A673 (cell line): ENCODE measurements at regions not wholly inside any gene's neighbourhood (a gene's known extent, or its start where the extent isn't known, plus 50 kb on each side); places are given as distances from the start of the nearest gene placed in this dataset.

Experiments
- BruUV-seq: library from RNA; stranded (reverse); fragments of 400-500 nt; replicated peaks from 2 replicates; lab custom pipeline; 2021; lab: Mats Ljungman, UMichigan
- CTCF ChIA-PET: fragments of 300-600 bp; sonication (Branson Sonifier 250); formaldehyde crosslinking; loops from one replicate; lab custom pipeline; 2022; ENCODE audit warnings: antibody characterized with exemption; lab: Charles Lee
- POLR2A ChIA-PET: fragments of 300-600 bp; sonication (Branson Sonifier 250); formaldehyde crosslinking; loops from one replicate; lab custom pipeline; 2022; ENCODE audit warnings: antibody characterized with exemption; ENCODE audit not compliant: low non-redundant PET; lab: Charles Lee
- DNase-seq: peaks from one replicate; pipeline ENCODE4 v3.0.0-alpha.2; 2015; ENCODE audit warnings: low spot score
- H3K27ac ChIP-seq: fragments of 200-600 bp; sonication (generic); 2 replicates; pipeline ENCODE4 v1.5.1; 2016; ENCODE audit warnings: mixed run types, low read depth, mild to moderate bottlenecking, mixed read lengths, antibody characterized with exemption, low read length; ENCODE audit not compliant: poor library complexity, severe bottlenecking
- H3K27me3 ChIP-seq: fragments of 200-600 bp; sonication (generic); replicated peaks from 2 replicates; pipeline ENCODE4 v1.6.1; 2017; ENCODE audit warnings: mixed run types, low read depth, mild to moderate bottlenecking, mixed read lengths, antibody characterized with exemption, low read length; ENCODE audit not compliant: insufficient read depth, poor library complexity
- H3K36me3 ChIP-seq: fragments of 200-600 bp; sonication (generic); 2 replicates; pipeline ENCODE4 v1.6.1; 2016; ENCODE audit warnings: mixed run types, mild to moderate bottlenecking, mixed read lengths, antibody characterized with exemption, low read length; ENCODE audit not compliant: insufficient read depth, poor library complexity, severe bottlenecking
- H3K4me1 ChIP-seq: fragments of 200-600 bp; sonication (generic); 2 replicates; pipeline ENCODE4 v1.6.1; 2017; ENCODE audit warnings: mixed run types, mild to moderate bottlenecking, mixed read lengths, antibody characterized with exemption, low read length; ENCODE audit not compliant: insufficient read depth, poor library complexity, severe bottlenecking
- H3K4me3 ChIP-seq: fragments of 200-600 bp; sonication (generic); 2 replicates; pipeline ENCODE4 v1.5.1; 2016; ENCODE audit warnings: low read depth, mixed run types, mild to moderate bottlenecking, mixed read lengths, low read length; ENCODE audit not compliant: poor library complexity, severe bottlenecking
- H3K9me3 ChIP-seq: fragments of 200-600 bp; sonication (generic); 2 replicates; pipeline ENCODE4 v1.6.1; 2016; ENCODE audit warnings: mixed run types, low read depth, mild to moderate bottlenecking, mixed read lengths, antibody characterized with exemption, low read length; ENCODE audit not compliant: poor library complexity, severe bottlenecking
- EZH2 ChIP-seq: fragments of 200-600 bp; sonication (generic); IDR thresholded peaks from 2 replicates; pipeline ENCODE4 v1.6.1; 2017; ENCODE audit warnings: borderline replicate concordance, low read depth, mild to moderate bottlenecking, mixed read lengths, antibody characterized with exemption, low read length; ENCODE audit not compliant: poor library complexity, severe bottlenecking
- intact Hi-C: fragments of 100-400 bp; cut with micrococcal nuclease; formaldehyde crosslinking; loops from one replicate; pipeline ENCODE4 v1.10.0; 2022; ENCODE audit not compliant: unreplicated experiment
- TF ChIP-seq, protein P1 (sequence below): fragments of 300-800, 200-600 bp; sonication (generic); conservative IDR thresholded peaks from 2 replicates; pipeline ENCODE4 v1.5.1; 2017; ENCODE audit warnings: low read depth, mild to moderate bottlenecking, antibody characterized with exemption, low read length, moderate library complexity, mixed read lengths

- no peak overlapping the region for H3K27ac ChIP-seq
- intact Hi-C loops, result no loop called here
- no peaks in the 10 kb centered on the region for H3K36me3 ChIP-seq
- ChIA-PET CTCF (no interaction called here), POLR2A (no interaction called here)
- H3K27me3 ChIP-seq, result no peaks in the 10 kb centered on the region
- peaks cover 12% of the 10 kb centered on the region for H3K4me1 ChIP-seq
- no peak for TF ChIP-seq EZH2
- TF ChIP-seq, protein P1, sequence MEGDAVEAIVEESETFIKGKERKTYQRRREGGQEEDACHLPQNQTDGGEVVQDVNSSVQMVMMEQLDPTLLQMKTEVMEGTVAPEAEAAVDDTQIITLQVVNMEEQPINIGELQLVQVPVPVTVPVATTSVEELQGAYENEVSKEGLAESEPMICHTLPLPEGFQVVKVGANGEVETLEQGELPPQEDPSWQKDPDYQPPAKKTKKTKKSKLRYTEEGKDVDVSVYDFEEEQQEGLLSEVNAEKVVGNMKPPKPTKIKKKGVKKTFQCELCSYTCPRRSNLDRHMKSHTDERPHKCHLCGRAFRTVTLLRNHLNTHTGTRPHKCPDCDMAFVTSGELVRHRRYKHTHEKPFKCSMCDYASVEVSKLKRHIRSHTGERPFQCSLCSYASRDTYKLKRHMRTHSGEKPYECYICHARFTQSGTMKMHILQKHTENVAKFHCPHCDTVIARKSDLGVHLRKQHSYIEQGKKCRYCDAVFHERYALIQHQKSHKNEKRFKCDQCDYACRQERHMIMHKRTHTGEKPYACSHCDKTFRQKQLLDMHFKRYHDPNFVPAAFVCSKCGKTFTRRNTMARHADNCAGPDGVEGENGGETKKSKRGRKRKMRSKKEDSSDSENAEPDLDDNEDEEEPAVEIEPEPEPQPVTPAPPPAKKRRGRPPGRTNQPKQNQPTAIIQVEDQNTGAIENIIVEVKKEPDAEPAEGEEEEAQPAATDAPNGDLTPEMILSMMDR, result no peak
- no TSS peak for BruUV-seq
- no peaks in the 10 kb centered on the region for H3K9me3 ChIP-seq
- DNase-seq, result peak; percentile 69
- H3K4me3 ChIP-seq, result no peak overlapping the region
Observed at GRCh38 chr7:33841705-33842129, 63.6 kb upstream of the BMPER start.

DNA sequence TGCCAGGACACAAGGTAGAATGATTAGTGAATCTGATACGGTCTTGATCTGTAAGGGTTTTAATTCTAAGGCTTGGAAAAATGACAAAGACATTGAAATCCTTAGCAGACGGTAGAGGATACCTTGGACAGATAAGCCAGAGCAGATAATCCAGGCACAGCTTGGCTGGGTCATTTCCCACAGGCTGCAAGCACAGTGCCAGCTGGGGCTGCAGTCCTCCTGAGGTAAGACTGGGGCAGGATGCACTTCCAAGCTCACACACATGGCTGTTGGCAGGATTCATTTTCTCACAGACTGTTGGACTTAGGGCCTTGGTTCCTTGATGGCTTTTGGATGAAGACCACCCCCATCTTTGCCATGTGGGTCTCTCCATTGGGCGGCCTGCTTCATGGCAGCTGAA lies 63.2 kb upstream of the BMPER start:
- Histone ChIP-seq H3K36me3 (no peaks in the 10 kb centered on the region), H3K27me3 (no peaks in the 10 kb centered on the region), H3K9me3 (no peaks in the 10 kb centered on the region), H3K4me1 (peaks cover 12% of the 10 kb centered on the region), H3K4me3 (no peak overlapping the region), H3K27ac (no peak overlapping the region)
- intact Hi-C loops, result no loop called here
- no TSS peak for BruUV-seq
- CTCF ChIA-PET, result no interaction called here
- TF ChIP-seq, protein P1, result no peak
- TF ChIP-seq EZH2, result no peak
- POLR2A ChIA-PET, result no interaction called here
- DNase-seq, result no peak

GRCh38 chr7:33845991-33846509 lies 59.3 kb upstream of the BMPER start:
- TF ChIP-seq, protein P1, result no peak
- no peak for TF ChIP-seq EZH2
- peaks cover 12% of the 10 kb centered on the region for H3K4me1 ChIP-seq
- no peaks in the 10 kb centered on the region for H3K27me3 ChIP-seq
- intact Hi-C loops, result no loop called here
- no TSS peak for BruUV-seq
- POLR2A ChIA-PET, result no interaction called here
- CTCF ChIA-PET, result no interaction called here
- H3K27ac ChIP-seq, result no peak overlapping the region
- DNase-seq, result no peak
- no peak overlapping the region for H3K4me3 ChIP-seq
- no peaks in the 10 kb centered on the region for H3K36me3 ChIP-seq
- H3K9me3 ChIP-seq, result no peaks in the 10 kb centered on the region
